SK-N-MC (cell line): ENCODE measurements at regions not wholly inside any gene's neighbourhood (a gene's known extent, or its start where the extent isn't known, plus 50 kb on each side); places are given as distances from the start of the nearest gene placed in this dataset.
A peak's percentile ranks its signal among the peaks of the same experiment; 100 is the strongest.

Source experiments
- DNase-seq: peaks from one replicate; pipeline ENCODE4 v3.0.0-alpha.2; 2011; ENCODE audit warnings: low read depth, low spot score
- H3K27ac ChIP-seq: fragments of 200-600 bp; sonication (generic); 2 replicates; pipeline ENCODE4 v1.5.1; 2016; ENCODE audit warnings: mixed run types
- H3K36me3 ChIP-seq: fragments of 200-600 bp; sonication (generic); 2 replicates; pipeline ENCODE4 v1.6.1; 2017; ENCODE audit warnings: antibody characterized with exemption, low read length, mixed read lengths; ENCODE audit not compliant: insufficient read depth
- H3K4me3 ChIP-seq: fragments of 200-600 bp; sonication (generic); 2 replicates; pipeline ENCODE4 v1.5.1; 2016
- H3K9ac ChIP-seq: fragments of 200-600 bp; sonication (generic); 2 replicates; pipeline ENCODE4 v1.8.0; 2017; ENCODE audit warnings: mixed run types, mixed read lengths; ENCODE audit not compliant: insufficient read length
- H3K9me3 ChIP-seq: fragments of 200-600 bp; sonication (generic); 2 replicates; pipeline ENCODE4 v1.6.1; 2017; ENCODE audit warnings: low read depth, mild to moderate bottlenecking, antibody characterized with exemption, low read length, moderate library complexity, mixed read lengths
- EZH2 ChIP-seq: fragments of 200-600 bp; sonication (generic); IDR thresholded peaks from one replicate; pipeline ENCODE4 v1.6.1; 2017; ENCODE audit warnings: antibody characterized with exemption
- FOXP2 ChIP-seq: optimal IDR thresholded peaks from 2 replicates; pipeline ENCODE3; 2011; ENCODE audit warnings: mild to moderate bottlenecking, moderate library complexity; ENCODE audit not compliant: insufficient read depth; ENCODE audit errors: extremely low read length, control extremely low read depth
- POLR2AphosphoS5 ChIP-seq: IDR thresholded peaks from 2 replicates; pipeline ENCODE4 v1.6.1; 2012; ENCODE audit warnings: mild to moderate bottlenecking, low read depth, low read length, borderline replicate concordance

- TF ChIP-seq FOXP2 (no peak), POLR2AphosphoS5 (no peak), EZH2 (no peak)
- no peak overlapping the region for H3K9ac ChIP-seq
- no peak overlapping the region for H3K27ac ChIP-seq
- no peak for DNase-seq
- no peaks in the 10 kb centered on the region for H3K36me3 ChIP-seq
- 0 out of 2 replicates have a peak overlapping the region, but pooled peaks have one; percentile 32 for H3K4me3 ChIP-seq
- H3K9me3 ChIP-seq, result no peaks in the 10 kb centered on the region
Observed at GRCh38 chr5:110053824-110054223, 364.1 kb downstream of the MAN2A1 start.

DNA sequence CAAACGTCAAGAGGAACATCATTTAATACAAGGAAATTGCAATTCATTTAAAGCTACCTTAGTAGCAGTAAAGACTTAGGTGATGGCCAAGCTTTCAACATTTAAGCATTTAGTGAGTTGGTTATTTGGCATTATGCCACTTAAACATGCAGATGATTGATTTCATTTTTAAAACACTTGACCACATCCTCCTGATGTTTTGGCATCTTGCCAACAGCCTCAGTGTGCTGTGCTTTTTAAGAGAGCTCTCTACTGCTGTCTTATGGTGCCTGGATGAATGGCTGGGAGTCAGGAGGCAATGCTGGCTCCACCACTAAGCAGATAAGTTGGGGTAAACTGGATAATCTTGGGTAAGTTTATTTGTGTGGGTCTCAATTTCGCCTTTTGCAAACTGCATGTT is 364.5 kb downstream of the MAN2A1 start:
- no peak overlapping the region for H3K27ac ChIP-seq
- DNase-seq, result peak; percentile 59
- TF ChIP-seq EZH2, result no peak
- TF ChIP-seq POLR2AphosphoS5, result peak; percentile 28; the same call in 1 of the 2 replicates

GRCh38 chr5:110055302-110055701 is 365.6 kb downstream of the MAN2A1 start:
- no peak for TF ChIP-seq EZH2
- no peak for TF ChIP-seq FOXP2
- TF ChIP-seq POLR2AphosphoS5, result no peak
- no peak overlapping the region for H3K4me3 ChIP-seq
- H3K27ac ChIP-seq, result no peak overlapping the region
- DNase-seq, result no peak
- no peaks in the 10 kb centered on the region for H3K9me3 ChIP-seq
- H3K36me3 ChIP-seq, result no peaks in the 10 kb centered on the region
- H3K9ac ChIP-seq, result no peak overlapping the region

More for the DNA sequence above, 364.5 kb downstream of the MAN2A1 start:
- Histone ChIP-seq H3K4me3 (0 out of 2 replicates have a peak overlapping the region, but pooled peaks have one; percentile 32), H3K9me3 (no peaks in the 10 kb centered on the region), H3K9ac (no peak overlapping the region), H3K36me3 (no peaks in the 10 kb centered on the region)

- Histone ChIP-seq H3K9me3 (no peaks in the 10 kb centered on the region), H3K27ac (no peak overlapping the region), H3K4me3 (no peak overlapping the region), H3K36me3 (no peaks in the 10 kb centered on the region), H3K9ac (no peak overlapping the region)
- DNase-seq, result no peak
- TF ChIP-seq FOXP2 (no peak), POLR2AphosphoS5 (no peak), EZH2 (no peak)
Observed at GRCh38 chr5:110056580-110057114, 366.9 kb downstream of the MAN2A1 start.

GRCh38 chr5:110058175-110058574 is 368.4 kb downstream of the MAN2A1 start:
- Histone ChIP-seq H3K9ac (no peak overlapping the region), H3K9me3 (no peaks in the 10 kb centered on the region), H3K4me3 (no peak overlapping the region), H3K27ac (no peak overlapping the region), H3K36me3 (no peaks in the 10 kb centered on the region)
- TF ChIP-seq FOXP2 (no peak), POLR2AphosphoS5 (no peak), EZH2 (no peak)
- no peak for DNase-seq

- Histone ChIP-seq H3K9ac (no peak overlapping the region), H3K9me3 (no peaks in the 10 kb centered on the region)
Observed at GRCh38 chr5:110062246-110062645, 372.5 kb downstream of the MAN2A1 start.

DNA sequence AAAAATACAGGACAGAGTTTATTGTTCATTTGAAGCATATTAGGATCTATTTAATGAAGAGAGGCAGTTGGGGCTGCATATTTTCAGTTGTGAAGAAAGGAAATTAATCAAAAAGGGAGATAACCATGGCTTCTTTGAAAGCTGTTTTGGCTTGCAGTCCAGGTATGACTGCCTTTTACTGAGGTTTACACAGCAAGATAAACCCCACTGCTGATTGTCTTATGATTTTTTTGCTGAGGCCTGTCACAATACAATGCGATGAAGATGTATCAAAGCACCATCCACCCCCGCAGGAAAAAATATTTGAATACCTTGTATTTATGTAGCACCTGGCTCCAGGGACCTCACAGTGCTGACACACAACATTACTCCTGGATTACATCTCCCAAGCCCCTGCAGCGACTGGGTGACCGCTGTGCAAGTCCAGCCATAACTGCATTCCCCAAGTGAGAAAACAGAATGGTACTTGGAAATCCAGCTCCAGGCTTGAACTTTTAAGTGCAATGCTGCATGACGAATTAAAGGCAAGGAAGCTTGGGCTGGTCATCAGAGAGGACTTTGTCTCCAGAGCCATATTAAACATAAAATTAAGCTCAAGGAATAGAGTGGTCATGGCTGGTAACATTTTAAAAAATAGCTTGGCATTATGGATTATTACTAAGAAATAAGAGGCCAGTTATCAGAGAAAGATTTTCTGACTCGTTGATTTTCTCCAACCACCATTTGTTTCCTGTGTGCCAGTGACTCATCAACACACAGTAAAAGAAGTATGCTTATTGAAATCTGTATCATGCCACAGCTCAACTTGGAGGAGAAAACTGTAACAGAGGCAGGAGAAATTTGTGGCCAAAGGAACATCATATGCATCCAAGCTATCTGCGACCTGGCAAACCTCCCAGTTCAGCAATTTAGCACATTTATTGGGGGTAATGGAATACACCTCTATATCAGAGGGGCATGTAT is 374.2 kb downstream of the MAN2A1 start:
- TF ChIP-seq FOXP2 (no peak), POLR2AphosphoS5 (no peak), EZH2 (no peak)
- no peak for DNase-seq

More at GRCh38 chr5:110062246-110062645, 372.5 kb downstream of the MAN2A1 start:
- no peak for DNase-seq
- H3K27ac ChIP-seq, result no peak overlapping the region
- H3K36me3 ChIP-seq, result no peaks in the 10 kb centered on the region
- TF ChIP-seq EZH2, result no peak
- no peak for TF ChIP-seq FOXP2
- TF ChIP-seq POLR2AphosphoS5, result no peak
- H3K4me3 ChIP-seq, result no peak overlapping the region

GRCh38 chr5:110064603-110065268 is 375.0 kb downstream of the MAN2A1 start:
- TF ChIP-seq EZH2, result no peak
- no peak for TF ChIP-seq FOXP2
- TF ChIP-seq POLR2AphosphoS5, result no peak
- no peak overlapping the region for H3K9ac ChIP-seq
- no peak for DNase-seq
- no peak overlapping the region for H3K27ac ChIP-seq
- H3K4me3 ChIP-seq, result no peak overlapping the region
- no peaks in the 10 kb centered on the region for H3K9me3 ChIP-seq
- no peaks in the 10 kb centered on the region for H3K36me3 ChIP-seq

More for the DNA sequence above, 374.2 kb downstream of the MAN2A1 start:
- no peak overlapping the region for H3K9ac ChIP-seq
- no peak overlapping the region for H3K27ac ChIP-seq
- no peaks in the 10 kb centered on the region for H3K36me3 ChIP-seq
- no peak overlapping the region for H3K4me3 ChIP-seq
- H3K9me3 ChIP-seq, result no peaks in the 10 kb centered on the region
